ENCODE measurements at regions not wholly inside any gene's neighbourhood (a gene's known extent, or its start where the extent isn't known, plus 50 kb on each side); places are given as distances from the start of the nearest gene placed in this dataset.
"Not testable (repeated sequence)": the region's sequence is repeated elsewhere in the genome, so short reads cannot be mapped to it uniquely, and the experiment has no call there.

GRCh38 chr10:22130824-22131223, 87.0 kb downstream of the EBLN1 start:
- H3K27me3 Mint-ChIP-seq (ENCODE audit: insufficient read depth, low read depth, poor library complexity); DNase-seq (ENCODE audit: low spot score); H3K27me3 ChIP-seq (ENCODE audit: insufficient read depth); H3K36me3 ChIP-seq (ENCODE audit: insufficient read depth); H3K4me1 ChIP-seq (ENCODE audit: insufficient read depth); H3F3A ChIP-seq (replicated peaks; ENCODE audit: low read depth); H3K9me2 ChIP-seq (ENCODE audit: insufficient read depth); H3K27ac ChIP-seq (ENCODE audit: low read depth); H3K27ac Mint-ChIP-seq; ATAC-seq; H4K20me1 ChIP-seq (replicated peaks; ENCODE audit: insufficient read depth); H3K4me2 ChIP-seq; H3K4me3 ChIP-seq; H3K79me2 ChIP-seq (replicated peaks; ENCODE audit: insufficient read depth); H3K4me3 Mint-ChIP-seq: not testable (repeated sequence)
- H2AFZ ChIP-seq: peak overlapping the region; percentile 56; the same call in 1 of the 2 replicates
- peaks cover 18% of the 10 kb centered on the region for H3K4me1 Mint-ChIP-seq
- peaks cover 11% of the 10 kb centered on the region for H3K36me3 Mint-ChIP-seq (ENCODE audit: low read depth)
- H3K9me3 Mint-ChIP-seq: peaks cover 14% of the 10 kb centered on the region

- H2AFZ ChIP-seq: peak overlapping the region; percentile 21; the same call in 1 of the 2 replicates
- DNase-seq (ENCODE audit: low spot score); ATAC-seq; H3K36me3 ChIP-seq (ENCODE audit: insufficient read depth); H3K27me3 Mint-ChIP-seq (ENCODE audit: insufficient read depth, low read depth, poor library complexity); H3F3A ChIP-seq (replicated peaks; ENCODE audit: low read depth); H3K27ac ChIP-seq (ENCODE audit: low read depth); H3K27me3 ChIP-seq (ENCODE audit: insufficient read depth); H3K4me2 ChIP-seq; H3K4me3 ChIP-seq; H3K9me2 ChIP-seq (ENCODE audit: insufficient read depth); H4K20me1 ChIP-seq (replicated peaks; ENCODE audit: insufficient read depth); H3K4me1 ChIP-seq (ENCODE audit: insufficient read depth); H3K79me2 ChIP-seq (replicated peaks; ENCODE audit: insufficient read depth): not testable (repeated sequence)
- Mint-ChIP-seq H3K4me3 (peak overlapping the region; percentile 2; the same call in 1 of the 3 replicates), H3K4me1 (peaks cover 18% of the 10 kb centered on the region), H3K36me3 (ENCODE audit: low read depth) (peaks cover 11% of the 10 kb centered on the region), H3K27ac (peak overlapping the region; percentile 85; the same call in 1 of the 2 replicates), H3K9me3 (peaks cover 14% of the 10 kb centered on the region)
Observed at GRCh38 chr10:22129612-22130011, 88.2 kb downstream of the EBLN1 start.

- H3K4me1 Mint-ChIP-seq; H3K4me3 Mint-ChIP-seq; H3K27ac ChIP-seq (ENCODE audit: low read depth); H3F3A ChIP-seq (replicated peaks; ENCODE audit: low read depth); H3K27me3 Mint-ChIP-seq (ENCODE audit: insufficient read depth, low read depth, poor library complexity); DNase-seq (ENCODE audit: low spot score); H3K36me3 Mint-ChIP-seq (ENCODE audit: low read depth); H3K4me1 ChIP-seq (ENCODE audit: insufficient read depth); H3K36me3 ChIP-seq (ENCODE audit: insufficient read depth); H3K27ac Mint-ChIP-seq; H3K79me2 ChIP-seq (replicated peaks; ENCODE audit: insufficient read depth); ATAC-seq; H3K9me2 ChIP-seq (ENCODE audit: insufficient read depth); H3K27me3 ChIP-seq (ENCODE audit: insufficient read depth); H2AFZ ChIP-seq; H3K4me3 ChIP-seq; H4K20me1 ChIP-seq (replicated peaks; ENCODE audit: insufficient read depth); H3K4me2 ChIP-seq: not testable (repeated sequence)
- peaks cover 35% of the 10 kb centered on the region for H3K9me3 Mint-ChIP-seq
Observed at GRCh38 chr10:22121181-22121580, 96.6 kb downstream of the EBLN1 start.

- not testable (repeated sequence) for H3K4me1 ChIP-seq (ENCODE audit: insufficient read depth); H3F3A ChIP-seq (replicated peaks; ENCODE audit: low read depth); H3K27me3 ChIP-seq (ENCODE audit: insufficient read depth); H3K4me1 Mint-ChIP-seq; H3K27me3 Mint-ChIP-seq (ENCODE audit: insufficient read depth, low read depth, poor library complexity); H3K36me3 Mint-ChIP-seq (ENCODE audit: low read depth); H3K4me3 Mint-ChIP-seq; H4K20me1 ChIP-seq (replicated peaks; ENCODE audit: insufficient read depth); H3K27ac Mint-ChIP-seq; H3K36me3 ChIP-seq (ENCODE audit: insufficient read depth); ATAC-seq; H3K79me2 ChIP-seq (replicated peaks; ENCODE audit: insufficient read depth); DNase-seq (ENCODE audit: low spot score); H3K4me2 ChIP-seq; H3K9me2 ChIP-seq (ENCODE audit: insufficient read depth); H3K27ac ChIP-seq (ENCODE audit: low read depth); H2AFZ ChIP-seq; H3K4me3 ChIP-seq
- H3K9me3 Mint-ChIP-seq: peaks cover 35% of the 10 kb centered on the region
Observed at GRCh38 chr10:22120072-22120471, 97.7 kb downstream of the EBLN1 start.

- not testable (repeated sequence) for H3K27me3 Mint-ChIP-seq (ENCODE audit: insufficient read depth, low read depth, poor library complexity); DNase-seq (ENCODE audit: low spot score); H3K27ac Mint-ChIP-seq; H3K36me3 ChIP-seq (ENCODE audit: insufficient read depth); H3K27me3 ChIP-seq (ENCODE audit: insufficient read depth); H3K27ac ChIP-seq (ENCODE audit: low read depth); H3K36me3 Mint-ChIP-seq (ENCODE audit: low read depth); H3K4me3 Mint-ChIP-seq; H4K20me1 ChIP-seq (replicated peaks; ENCODE audit: insufficient read depth); H3K4me1 ChIP-seq (ENCODE audit: insufficient read depth); H3K4me1 Mint-ChIP-seq; H3K4me2 ChIP-seq; H3K4me3 ChIP-seq; H3K9me2 ChIP-seq (ENCODE audit: insufficient read depth); ATAC-seq; H3F3A ChIP-seq (replicated peaks; ENCODE audit: low read depth); H2AFZ ChIP-seq; H3K79me2 ChIP-seq (replicated peaks; ENCODE audit: insufficient read depth)
- peaks cover 35% of the 10 kb centered on the region for H3K9me3 Mint-ChIP-seq
Observed at GRCh38 chr10:22119575-22119974, 98.2 kb downstream of the EBLN1 start.
